PC-9 (cell line): ENCODE measurements at regions not wholly inside any gene's neighbourhood (a gene's known extent, or its start where the extent isn't known, plus 50 kb on each side); places are given as distances from the start of the nearest gene placed in this dataset.

Experiments used
- EZH2 ChIP-seq: fragments of 200-600 bp; sonication (generic); IDR thresholded peaks from 2 replicates; pipeline ENCODE4 v1.8.0; 2017; ENCODE audit warnings: antibody characterized with exemption, low read depth
- TF ChIP-seq, protein P1 (sequence below): fragments of 200-600 bp; sonication (generic); conservative IDR thresholded peaks from 2 replicates; pipeline ENCODE4 v1.6.1; 2017; ENCODE audit warnings: mixed run types, antibody characterized with exemption, mild to moderate bottlenecking, moderate library complexity

GRCh38 chr6:153425536-153425935 is 294.5 kb upstream of the RGS17 start:
- TF ChIP-seq, protein P1, sequence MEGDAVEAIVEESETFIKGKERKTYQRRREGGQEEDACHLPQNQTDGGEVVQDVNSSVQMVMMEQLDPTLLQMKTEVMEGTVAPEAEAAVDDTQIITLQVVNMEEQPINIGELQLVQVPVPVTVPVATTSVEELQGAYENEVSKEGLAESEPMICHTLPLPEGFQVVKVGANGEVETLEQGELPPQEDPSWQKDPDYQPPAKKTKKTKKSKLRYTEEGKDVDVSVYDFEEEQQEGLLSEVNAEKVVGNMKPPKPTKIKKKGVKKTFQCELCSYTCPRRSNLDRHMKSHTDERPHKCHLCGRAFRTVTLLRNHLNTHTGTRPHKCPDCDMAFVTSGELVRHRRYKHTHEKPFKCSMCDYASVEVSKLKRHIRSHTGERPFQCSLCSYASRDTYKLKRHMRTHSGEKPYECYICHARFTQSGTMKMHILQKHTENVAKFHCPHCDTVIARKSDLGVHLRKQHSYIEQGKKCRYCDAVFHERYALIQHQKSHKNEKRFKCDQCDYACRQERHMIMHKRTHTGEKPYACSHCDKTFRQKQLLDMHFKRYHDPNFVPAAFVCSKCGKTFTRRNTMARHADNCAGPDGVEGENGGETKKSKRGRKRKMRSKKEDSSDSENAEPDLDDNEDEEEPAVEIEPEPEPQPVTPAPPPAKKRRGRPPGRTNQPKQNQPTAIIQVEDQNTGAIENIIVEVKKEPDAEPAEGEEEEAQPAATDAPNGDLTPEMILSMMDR: no peak
- TF ChIP-seq EZH2: no peak
